DOHH2 (cell line): ENCODE measurements at regions not wholly inside any gene's neighbourhood (a gene's known extent, or its start where the extent isn't known, plus 50 kb on each side); places are given as distances from the start of the nearest gene placed in this dataset.
"Not testable (repeated sequence)": the region's sequence is repeated elsewhere in the genome, so short reads cannot be mapped to it uniquely, and the experiment has no call there.

ENCODE experiments used
- H3F3A ChIP-seq: fragments of 200-600 bp; sonication (generic), shearing (Covaris generic); 2 replicates; pipeline ENCODE4 v1.6.0; 2016; ENCODE audit warnings: antibody characterized with exemption, mild to moderate bottlenecking; ENCODE audit not compliant: control insufficient read depth, insufficient read depth
- H3K27ac ChIP-seq: fragments of 200-600 bp; sonication (generic); 2 replicates; pipeline ENCODE4 v1.5.1; 2014; ENCODE audit warnings: low read depth, mild to moderate bottlenecking, low read length, moderate library complexity
- H3K27me3 ChIP-seq: fragments of 200-600 bp; sonication (generic); 2 replicates; pipeline ENCODE4 v1.6.1; 2014; ENCODE audit warnings: mild to moderate bottlenecking, low read length, mixed read lengths; ENCODE audit not compliant: control insufficient read depth
- H3K36me3 ChIP-seq: fragments of 200-600 bp; sonication (generic); 2 replicates; pipeline ENCODE4 v1.6.1; 2014; ENCODE audit warnings: mild to moderate bottlenecking, low read length, moderate library complexity, mixed read lengths; ENCODE audit not compliant: control insufficient read depth
- H3K4me1 ChIP-seq: fragments of 200-600 bp; sonication (generic); 2 replicates; pipeline ENCODE4 v1.6.1; 2014; ENCODE audit warnings: mild to moderate bottlenecking, low read length, mixed read lengths; ENCODE audit not compliant: control insufficient read depth
- H3K4me2 ChIP-seq: fragments of 200-600 bp; sonication (generic); 2 replicates; pipeline ENCODE4 v1.6.0; 2014; ENCODE audit warnings: mild to moderate bottlenecking, low read length, moderate library complexity
- H3K4me3 ChIP-seq: fragments of 200-600 bp; sonication (generic); 2 replicates; pipeline ENCODE4 v1.5.1; 2014; ENCODE audit warnings: mild to moderate bottlenecking, low read length, mixed read lengths
- H3K79me2 ChIP-seq: fragments of 200-600 bp; sonication (generic); 2 replicates; pipeline ENCODE4 v1.6.1; 2014; ENCODE audit warnings: mild to moderate bottlenecking, low read length, mixed read lengths; ENCODE audit not compliant: control insufficient read depth
- H3K9me2 ChIP-seq: fragments of 200-600 bp; sonication (generic); replicated peaks from 2 replicates; pipeline ENCODE4 v1.6.1; 2014; ENCODE audit warnings: mild to moderate bottlenecking, low read length, mixed read lengths; ENCODE audit not compliant: control insufficient read depth
- H3K9me3 ChIP-seq: fragments of 200-600 bp; sonication (generic); 2 replicates; pipeline ENCODE4 v1.6.1; 2014; ENCODE audit warnings: antibody characterized with exemption, low read length, mixed read lengths; ENCODE audit not compliant: control insufficient read depth, insufficient read depth
- H4K20me1 ChIP-seq: fragments of 200-600 bp; sonication (generic); 2 replicates; pipeline ENCODE4 v1.6.0; 2014; ENCODE audit warnings: low read depth, mild to moderate bottlenecking, antibody characterized with exemption, low read length, moderate library complexity; ENCODE audit not compliant: control insufficient read depth, insufficient read depth
- EZH2phosphoT487 ChIP-seq: fragments of 200-600 bp; sonication (generic); IDR thresholded peaks from 2 replicates; pipeline ENCODE4 v1.6.1; 2017; ENCODE audit warnings: borderline replicate concordance, mild to moderate bottlenecking, antibody characterized with exemption, low read length, moderate library complexity, mixed read lengths
- TF ChIP-seq, protein P1 (sequence below): fragments of 200-600 bp; sonication (generic); IDR thresholded peaks from one replicate; pipeline ENCODE4 v1.5.1; 2014; ENCODE audit warnings: antibody characterized with exemption, mild to moderate bottlenecking, low read depth, low read length; ENCODE audit not compliant: poor library complexity, severe bottlenecking

- TF ChIP-seq, protein P1, sequence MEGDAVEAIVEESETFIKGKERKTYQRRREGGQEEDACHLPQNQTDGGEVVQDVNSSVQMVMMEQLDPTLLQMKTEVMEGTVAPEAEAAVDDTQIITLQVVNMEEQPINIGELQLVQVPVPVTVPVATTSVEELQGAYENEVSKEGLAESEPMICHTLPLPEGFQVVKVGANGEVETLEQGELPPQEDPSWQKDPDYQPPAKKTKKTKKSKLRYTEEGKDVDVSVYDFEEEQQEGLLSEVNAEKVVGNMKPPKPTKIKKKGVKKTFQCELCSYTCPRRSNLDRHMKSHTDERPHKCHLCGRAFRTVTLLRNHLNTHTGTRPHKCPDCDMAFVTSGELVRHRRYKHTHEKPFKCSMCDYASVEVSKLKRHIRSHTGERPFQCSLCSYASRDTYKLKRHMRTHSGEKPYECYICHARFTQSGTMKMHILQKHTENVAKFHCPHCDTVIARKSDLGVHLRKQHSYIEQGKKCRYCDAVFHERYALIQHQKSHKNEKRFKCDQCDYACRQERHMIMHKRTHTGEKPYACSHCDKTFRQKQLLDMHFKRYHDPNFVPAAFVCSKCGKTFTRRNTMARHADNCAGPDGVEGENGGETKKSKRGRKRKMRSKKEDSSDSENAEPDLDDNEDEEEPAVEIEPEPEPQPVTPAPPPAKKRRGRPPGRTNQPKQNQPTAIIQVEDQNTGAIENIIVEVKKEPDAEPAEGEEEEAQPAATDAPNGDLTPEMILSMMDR = no peak
- TF ChIP-seq EZH2phosphoT487 = no peak
- no peaks in the 10 kb centered on the region for H3K27me3 ChIP-seq
These were observed 123.0 kb downstream of the CYP26B1 start for GRCh38 chr2:72024451-72025175.

DNA sequence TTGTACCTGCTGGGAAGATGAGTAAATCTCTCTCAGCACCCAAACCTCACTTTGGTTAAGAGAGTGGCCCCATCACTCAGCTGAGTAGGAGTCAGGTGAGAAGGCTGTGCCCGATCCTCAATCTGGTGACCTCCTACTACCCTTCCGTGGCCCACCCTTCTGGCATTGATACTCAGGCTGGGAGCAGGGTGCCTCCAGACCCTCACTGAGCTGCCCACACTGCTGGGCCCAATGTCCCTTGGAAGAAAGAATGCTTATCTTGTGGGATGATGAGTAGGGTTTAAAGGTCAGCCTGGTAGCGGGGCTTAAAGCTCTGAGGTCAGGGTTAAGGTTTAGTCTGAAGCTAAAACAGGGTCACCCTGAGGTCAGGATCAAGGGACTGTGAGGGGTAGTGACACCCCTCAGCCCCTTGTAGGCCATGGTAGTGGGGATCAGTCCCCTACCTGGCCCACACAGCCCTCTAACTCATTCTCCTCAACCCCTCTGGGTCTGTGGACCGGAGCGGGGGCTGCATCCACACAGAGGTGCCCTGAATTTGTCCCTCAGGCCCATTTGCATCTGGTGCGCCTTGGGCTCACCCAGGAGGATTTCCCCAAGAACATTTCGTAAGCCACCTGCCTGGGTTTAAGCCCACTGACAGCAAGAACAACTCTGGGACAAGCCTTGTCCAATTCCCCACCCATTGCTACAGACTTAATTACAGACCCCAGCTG is 123.8 kb downstream of the CYP26B1 start:
- H4K20me1 ChIP-seq = no peaks in the 10 kb centered on the region
- H3K79me2 ChIP-seq = no peaks in the 10 kb centered on the region
- H3K36me3 ChIP-seq = no peaks in the 10 kb centered on the region
- H3K27me3 ChIP-seq = no peaks in the 10 kb centered on the region
- no peak overlapping the region for H3K4me3 ChIP-seq
- no peaks in the 10 kb centered on the region for H3K9me3 ChIP-seq
- TF ChIP-seq, protein P1 = no peak
- H3K4me2 ChIP-seq = no peak overlapping the region
- H3K27ac ChIP-seq = no peak overlapping the region
- H3F3A ChIP-seq = no peaks in the 10 kb centered on the region
- no peaks in the 10 kb centered on the region for H3K9me2 ChIP-seq
- no peaks in the 10 kb centered on the region for H3K4me1 ChIP-seq

More at GRCh38 chr2:72024451-72025175, 123.0 kb downstream of the CYP26B1 start:
- Histone ChIP-seq H3K4me2 (no peak overlapping the region), H3K36me3 (no peaks in the 10 kb centered on the region), H3K9me2 (no peaks in the 10 kb centered on the region), H3K4me3 (no peak overlapping the region), H3F3A (no peaks in the 10 kb centered on the region), H3K79me2 (no peaks in the 10 kb centered on the region), H4K20me1 (no peaks in the 10 kb centered on the region), H3K9me3 (no peaks in the 10 kb centered on the region), H3K27ac (no peak overlapping the region), H3K4me1 (no peaks in the 10 kb centered on the region)

GRCh38 chr2:72021371-72021770 is 126.3 kb downstream of the CYP26B1 start:
- H3K27me3 ChIP-seq, H3K9me2 ChIP-seq, H3F3A ChIP-seq, H3K27ac ChIP-seq, H3K79me2 ChIP-seq, H3K4me3 ChIP-seq, H3K36me3 ChIP-seq, H3K4me2 ChIP-seq, H3K9me3 ChIP-seq, H4K20me1 ChIP-seq, H3K4me1 ChIP-seq: not testable (repeated sequence)

- H3K9me3 ChIP-seq = no peaks in the 10 kb centered on the region
- H3K27ac ChIP-seq = no peak overlapping the region
- no peak overlapping the region for H3K4me2 ChIP-seq
- no peaks in the 10 kb centered on the region for H3F3A ChIP-seq
- TF ChIP-seq, protein P1 = no peak
- TF ChIP-seq EZH2phosphoT487 = no peak
- H3K79me2 ChIP-seq = no peaks in the 10 kb centered on the region
- H3K4me3 ChIP-seq = no peak overlapping the region
- no peaks in the 10 kb centered on the region for H3K4me1 ChIP-seq
- H4K20me1 ChIP-seq = no peaks in the 10 kb centered on the region
- no peaks in the 10 kb centered on the region for H3K27me3 ChIP-seq
- no peaks in the 10 kb centered on the region for H3K9me2 ChIP-seq
- H3K36me3 ChIP-seq = no peaks in the 10 kb centered on the region
These were observed 132.4 kb downstream of the CYP26B1 start for GRCh38 chr2:72015266-72015665.
